K562 (cell line): ENCODE measurements at regions not wholly inside any gene's neighbourhood (a gene's known extent, or its start where the extent isn't known, plus 50 kb on each side); places are given as distances from the start of the nearest gene placed in this dataset.

ENCODE experiments used
- ATAC-seq: fragments of 200-7000 bp; cut with Tn5 transposase; 3 replicates; pipeline ENCODE4 v1.9.1; 2020; ENCODE audit warnings: moderate library complexity
- BruUV-seq: library from RNA; stranded (reverse); fragments of 400-500 nt; replicated peaks from 2 replicates; lab custom pipeline; 2021; lab: Mats Ljungman, UMichigan
- CTCF ChIA-PET: fragments of 300-600 bp; formaldehyde crosslinking; extraction: SDS; loops from one replicate; lab custom pipeline; 2021; ENCODE audit warnings: low intra/inter-chr PET ratio; lab: Yijun Ruan, JAX
- POLR2A ChIA-PET: fragments of 300-600, 350-650 bp; sonication (Branson Sonifier 250); formaldehyde crosslinking; extraction: SDS; loops from one replicate; lab custom pipeline; 2021; ENCODE audit warnings: antibody characterized with exemption, inconsistent platforms; lab: Yijun Ruan, JAX
- DNase-seq, 4 experiments: peaks; one replicate each; pipeline versions ENCODE4 v3.0.0 to v3.0.0-alpha.2; 2011 to 2018; ENCODE audit warnings: low spot score in 3 of 4, mixed read lengths in 3 of 4; ENCODE audit errors: extremely low read depth in 1 of 4
- FAIRE-seq: peaks from 2 replicates; lab custom pipeline; 2011; peaks lifted over from hg19 to GRCh38; lab: Jason Lieb, UNC
- H2AFZ ChIP-seq: 2 replicates; pipeline ENCODE4 v1.6.0; 2011; ENCODE audit warnings: low read depth, low read length, control low read depth, inconsistent platforms
- H3K27ac ChIP-seq: fragments of 200-600 bp; 3 replicates; pipeline ENCODE4 v1.8.0; 2011; ENCODE audit warnings: low read depth, mild to moderate bottlenecking, control low read depth, inconsistent platforms, low read length, moderate library complexity, mixed read lengths; ENCODE audit errors: extremely low read depth
- H3K27me3 ChIP-seq, 2 experiments: fragments of 300-600 bp in 1 of 2; 2 replicates in 1 of 2; 3 replicates in 1 of 2; pipeline versions ENCODE4 v1.6.0 to v1.8.0; 2011; ENCODE audit warnings: inconsistent platforms in 2 of 2, low read length in 2 of 2, mild to moderate bottlenecking in 1 of 2, mixed read lengths in 1 of 2, moderate library complexity in 1 of 2; ENCODE audit not compliant: control insufficient read depth in 2 of 2, insufficient read depth in 2 of 2
- H3K36me3 ChIP-seq: fragments of 300-600 bp; 3 replicates; pipeline ENCODE4 v1.8.0; 2011; ENCODE audit warnings: mild to moderate bottlenecking, low read length, inconsistent platforms; ENCODE audit not compliant: control insufficient read depth, insufficient read depth
- H3K4me1 ChIP-seq, 2 experiments: fragments of 200-600 bp in 1 of 2; replicated peaks in 1 of 2; 2 replicates in 1 of 2; 3 replicates in 1 of 2; pipeline versions ENCODE4 v1.5.1 to v1.8.0; 2011; ENCODE audit warnings: inconsistent platforms in 2 of 2, low read length in 2 of 2, mild to moderate bottlenecking in 1 of 2, mixed read lengths in 1 of 2, moderate library complexity in 1 of 2; ENCODE audit not compliant: control insufficient read depth in 2 of 2, insufficient read depth in 2 of 2
- H3K4me2 ChIP-seq: 2 replicates; pipeline ENCODE4 v1.6.1; 2011; ENCODE audit warnings: low read length, control low read depth, inconsistent platforms, mixed read lengths; ENCODE audit not compliant: insufficient read depth
- H3K4me3 ChIP-seq: fragments of 200-600 bp; sonication (generic), shearing (Covaris generic); 2 replicates; pipeline ENCODE4 v1.5.1; 2016; ENCODE audit warnings: control low read depth, inconsistent platforms
- H3K79me2 ChIP-seq: fragments of 200-600 bp; 3 replicates; pipeline ENCODE4 v1.8.0; 2011; ENCODE audit warnings: low read length, inconsistent platforms; ENCODE audit not compliant: control insufficient read depth, insufficient read depth
- H3K9ac ChIP-seq, 2 experiments: 2 replicates each; pipeline versions ENCODE4 v1.6.0 to v1.6.1; 2011; ENCODE audit warnings: low read depth in 2 of 2, low read length in 2 of 2, control low read depth in 1 of 2, inconsistent platforms in 1 of 2, mild to moderate bottlenecking in 1 of 2, mixed read lengths in 1 of 2; ENCODE audit not compliant: insufficient read depth in 1 of 2
- H3K9me1 ChIP-seq: one replicate; pipeline ENCODE4 v1.6.0; 2011; ENCODE audit warnings: inconsistent platforms, mild to moderate bottlenecking, low read length, moderate library complexity; ENCODE audit not compliant: control insufficient read depth, insufficient read depth
- H3K9me3 ChIP-seq: replicated peaks from 2 replicates; pipeline ENCODE4 v1.5.1; 2011; ENCODE audit warnings: low read depth, low read length, inconsistent platforms; ENCODE audit not compliant: control insufficient read depth, insufficient read depth
- H4K20me1 ChIP-seq: replicated peaks from 2 replicates; pipeline ENCODE4 v1.6.1; 2011; ENCODE audit warnings: low read length, inconsistent platforms, mixed read lengths; ENCODE audit not compliant: control insufficient read depth, insufficient read depth
- COPS2 ChIP-seq: fragments of 450-650 bp; conservative IDR thresholded peaks from 2 replicates; pipeline ENCODE4 v1.6.1; 2016; ENCODE audit warnings: mild to moderate bottlenecking, moderate library complexity
- CREB5 ChIP-seq: fragments of 250-450 bp; sonication (Bioruptor Pico); IDR thresholded peaks from 2 replicates; pipeline ENCODE4 v1.5.0; 2020; ENCODE audit warnings: mild to moderate bottlenecking
- CREM ChIP-seq: IDR thresholded peaks from 2 replicates; pipeline ENCODE4 v1.6.1; 2014; ENCODE audit warnings: antibody characterized with exemption, low read depth
- MECOM ChIP-seq: fragments of 250-450 bp; sonication (Bioruptor Pico); IDR thresholded peaks from 2 replicates; pipeline ENCODE4 v1.8.0; 2022; ENCODE audit warnings: inconsistent platforms
- NCOA4 ChIP-seq: fragments of 450-650 bp; IDR thresholded peaks from 2 replicates; pipeline ENCODE4 v1.6.1; 2018; ENCODE audit warnings: mild to moderate bottlenecking; ENCODE audit not compliant: partially characterized antibody
- XRCC4 ChIP-seq: IDR thresholded peaks from one replicate; pipeline ENCODE4 v1.6.1; 2011; ENCODE audit not compliant: insufficient read depth, insufficient read length; ENCODE audit errors: extremely low read depth
- XRCC5 ChIP-seq: fragments of 200-400 bp; formaldehyde crosslinking; IDR thresholded peaks from 2 replicates; pipeline ENCODE4 v1.6.1; 2017; ENCODE audit warnings: low read depth, mild to moderate bottlenecking, low read length
- ZBTB1 ChIP-seq: sonication (generic); formaldehyde crosslinking; IDR thresholded peaks from 2 replicates; pipeline ENCODE4 v1.8.1; 2023; ENCODE audit warnings: missing genetic modification reagents, low read depth, mild to moderate bottlenecking, borderline replicate concordance
- WGBS: fragments of 100-300 bp; shearing (Covaris generic); methylation state at CpG from one replicate; pipeline ENCODE4 v1.1.6; 2016; ENCODE audit warnings: low coverage, mixed read lengths; ENCODE audit not compliant: insufficient coverage; ENCODE audit errors: missing lambda C conversion rate; 5-methylcytosine and 5-hydroxymethylcytosine counted together
- in situ Hi-C: fragments of 300-500 bp; cut with MboI; formaldehyde crosslinking; loops from 4 replicates; pipeline ENCODE4 v1.15.0; 2018; ENCODE audit warnings: inconsistent platforms, mixed read lengths
- intact Hi-C: fragments of 100-400 bp; cut with micrococcal nuclease; formaldehyde crosslinking; loops from 2 replicates; pipeline ENCODE4 v1.14.2; 2022

- BruUV-seq = no TSS peak
- H3K27me3 ChIP-seq = no peaks in the 10 kb centered on the region
- H3K27ac ChIP-seq = no peak overlapping the region
- H3K9me1 ChIP-seq = no peaks in the 10 kb centered on the region
- TF ChIP-seq NCOA4 (no peak), CREB5 (CRISPR knock-in tag) (no peak), XRCC4 (no peak), COPS2 (no peak), MECOM (CRISPR knock-in tag) (no peak), CREM (no peak), ZBTB1 (no peak), XRCC5 (no peak)
- no peaks in the 10 kb centered on the region for H3K36me3 ChIP-seq
- no peaks in the 10 kb centered on the region for H3K4me1 ChIP-seq
- no peak overlapping the region for H2AFZ ChIP-seq
- in situ Hi-C loops = no loop called here
- no peak for ATAC-seq
- H4K20me1 ChIP-seq = no peaks in the 10 kb centered on the region
- ChIA-PET POLR2A (no interaction called here), CTCF (no interaction called here)
- H3K79me2 ChIP-seq = no peaks in the 10 kb centered on the region
- H3K9me3 ChIP-seq = no peaks in the 10 kb centered on the region
- intact Hi-C loops = no loop called here
- WGBS = 8% methylated on average over 3 of the region's 3 CpGs
- DNase-seq = no peak
- FAIRE-seq = no peak
- no peak overlapping the region for H3K9ac ChIP-seq
- no peak overlapping the region for H3K4me2 ChIP-seq
- H3K4me3 ChIP-seq = no peak overlapping the region
Observed at GRCh38 chr14:37859177-37859576, 263.7 kb downstream of the TTC6 start.
